Esophagus muscularis mucosa (tissue), 4 donors: ENCODE measurements at regions not wholly inside any gene's neighbourhood (a gene's known extent, or its start where the extent isn't known, plus 50 kb on each side); places are given as distances from the start of the nearest gene placed in this dataset.

Experiments
- EP300 ChIP-seq: sonication (generic); formaldehyde crosslinking; IDR thresholded peaks from one replicate; pipeline ENCODE4 v1.6.1; 2017; ENCODE audit warnings: antibody characterized with exemption
- POLR2A ChIP-seq: fragments of 450-650 bp; IDR thresholded peaks from one replicate; pipeline ENCODE4 v1.6.1; 2017; ENCODE audit warnings: antibody characterized with exemption, moderate library complexity, mild to moderate bottlenecking, low read depth
- POLR2AphosphoS5 ChIP-seq, 2 donors: sonication (generic); formaldehyde crosslinking; IDR thresholded peaks; one replicate each; pipeline ENCODE4 v1.6.1; 2017; ENCODE audit warnings: antibody characterized with exemption in 2 of 2
- TF ChIP-seq, protein P1 (sequence below), 3 experiments: fragments of 200-600 bp in 2 of 3; fragments of 450-650 bp in 1 of 3; sonication (generic) in 2 of 3; IDR thresholded peaks; one replicate each; pipeline ENCODE4 v1.5.1; 2017 to 2019; ENCODE audit warnings: antibody characterized with exemption in 3 of 3, mild to moderate bottlenecking in 2 of 3, moderate library complexity in 1 of 3

DNA sequence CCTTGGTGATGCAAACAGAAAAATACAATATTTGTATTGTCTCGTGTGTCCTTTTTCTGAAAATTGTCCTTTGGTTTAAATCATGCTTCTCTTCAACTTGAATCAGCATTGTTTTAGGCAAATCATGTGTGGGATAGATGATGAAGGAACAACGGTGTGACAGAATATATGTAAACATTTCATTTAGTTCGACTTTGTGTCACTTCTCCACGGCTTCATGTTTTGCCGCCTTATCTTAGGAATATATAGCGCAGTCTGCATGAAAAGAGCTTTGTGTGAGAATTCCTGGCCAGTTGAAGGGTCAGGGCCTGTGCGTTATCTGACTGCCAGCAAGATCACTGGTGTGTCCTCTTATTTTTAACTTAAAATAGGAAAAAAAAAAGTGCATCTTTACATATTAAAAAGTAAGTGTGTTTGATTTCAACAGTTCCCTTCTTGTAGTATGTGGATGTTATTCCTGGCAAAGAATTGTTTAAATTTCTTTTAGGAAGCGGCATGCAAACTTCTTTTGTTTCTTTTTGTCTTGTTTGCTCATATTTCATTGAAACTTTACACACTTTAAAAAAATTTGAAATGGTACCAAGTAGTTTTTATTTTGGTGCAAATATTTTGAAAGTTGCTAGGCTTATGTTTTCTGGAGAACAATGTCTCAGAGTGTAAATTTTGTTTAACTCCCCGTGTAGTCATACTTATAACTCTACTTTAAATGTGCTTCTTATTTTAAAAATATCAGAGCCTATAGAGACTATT, 465.2 kb downstream of the USP25 start:
- TF ChIP-seq POLR2AphosphoS5 (IDR thresholded peaks at IDR 0.05) (no peak), EP300 (no peak), POLR2A (no peak)
- TF ChIP-seq, protein P1, sequence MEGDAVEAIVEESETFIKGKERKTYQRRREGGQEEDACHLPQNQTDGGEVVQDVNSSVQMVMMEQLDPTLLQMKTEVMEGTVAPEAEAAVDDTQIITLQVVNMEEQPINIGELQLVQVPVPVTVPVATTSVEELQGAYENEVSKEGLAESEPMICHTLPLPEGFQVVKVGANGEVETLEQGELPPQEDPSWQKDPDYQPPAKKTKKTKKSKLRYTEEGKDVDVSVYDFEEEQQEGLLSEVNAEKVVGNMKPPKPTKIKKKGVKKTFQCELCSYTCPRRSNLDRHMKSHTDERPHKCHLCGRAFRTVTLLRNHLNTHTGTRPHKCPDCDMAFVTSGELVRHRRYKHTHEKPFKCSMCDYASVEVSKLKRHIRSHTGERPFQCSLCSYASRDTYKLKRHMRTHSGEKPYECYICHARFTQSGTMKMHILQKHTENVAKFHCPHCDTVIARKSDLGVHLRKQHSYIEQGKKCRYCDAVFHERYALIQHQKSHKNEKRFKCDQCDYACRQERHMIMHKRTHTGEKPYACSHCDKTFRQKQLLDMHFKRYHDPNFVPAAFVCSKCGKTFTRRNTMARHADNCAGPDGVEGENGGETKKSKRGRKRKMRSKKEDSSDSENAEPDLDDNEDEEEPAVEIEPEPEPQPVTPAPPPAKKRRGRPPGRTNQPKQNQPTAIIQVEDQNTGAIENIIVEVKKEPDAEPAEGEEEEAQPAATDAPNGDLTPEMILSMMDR (IDR thresholded peaks at IDR 0.05) = no peak
